ENCODE measurements at regions not wholly inside any gene's neighbourhood (a gene's known extent, or its start where the extent isn't known, plus 50 kb on each side); places are given as distances from the start of the nearest gene placed in this dataset.

DNA sequence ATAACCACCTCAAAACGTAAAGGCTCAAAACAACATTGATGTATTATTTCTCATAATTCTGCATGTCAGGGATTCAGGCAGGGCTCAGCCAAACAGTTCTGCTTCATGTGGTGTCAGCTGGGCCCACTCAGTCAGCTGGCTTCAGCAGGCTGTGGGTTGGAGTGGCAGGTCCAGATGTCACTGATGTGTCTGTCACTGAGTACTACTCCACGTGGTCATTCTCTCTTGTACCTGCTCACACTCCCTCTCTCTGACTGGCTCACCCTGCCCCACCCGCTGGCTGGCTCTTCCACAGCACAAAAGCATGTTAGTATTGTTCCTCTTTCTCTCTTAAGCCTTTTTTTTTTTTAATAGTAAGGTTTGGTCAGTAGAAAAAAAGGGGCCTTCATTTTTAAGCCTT, 182.4 kb downstream of the DICER1 start:
- Histone ChIP-seq H3K36me3 (no peaks in the 10 kb centered on the region), H3K9me3 (no peaks in the 10 kb centered on the region), H3K27me3 (no peaks in the 10 kb centered on the region), H3K27ac (peak overlapping the region in 2 of 4 donors; percentile 1 to 29), H3K4me1 (peaks cover 0 to 15% (median 10%) of the 10 kb centered on the region in 4 donors), H3K4me3 (no peak overlapping the region)
- TF ChIP-seq POLR2A (IDR thresholded peaks at IDR 0.05) (no peak), POLR2AphosphoS5 (IDR thresholded peaks at IDR 0.05) (no peak), EP300 (IDR thresholded peaks at IDR 0.05) (no peak), CTCF (IDR thresholded peaks at IDR 0.05) (no peak)
- intact Hi-C loops (cut with DNase I), result loop anchor here (5.0 kb wide), 1 partner anchor 37 kb away; no protein-coding TSS in a partner anchor
- 25 to 43% methylated on average over 3 of the region's 3 CpGs for WGBS, 2 donors
- DNase-seq, result no peak

DNA sequence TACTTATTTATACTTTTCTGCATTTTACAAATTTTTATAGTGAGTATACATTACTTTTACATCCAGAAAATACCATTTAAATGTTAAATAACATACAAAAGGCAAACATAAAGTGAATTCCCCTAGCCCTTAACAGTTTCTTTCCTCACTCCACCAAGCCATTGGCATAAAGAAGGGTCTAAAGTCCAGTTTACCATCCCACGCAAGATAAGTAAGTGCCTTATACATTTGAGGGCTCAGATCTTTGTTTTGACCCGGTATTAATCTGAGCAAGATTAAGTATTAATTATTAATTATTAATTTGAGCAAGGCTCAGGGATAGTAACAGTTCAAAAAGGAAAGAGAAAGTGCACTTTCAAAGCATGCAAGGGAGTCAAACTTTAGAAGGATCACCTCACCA, 182.9 kb downstream of the DICER1 start:
- 15 to 58% methylated on average over 2 of the region's 2 CpGs for WGBS, 2 donors

GRCh38 chr14:94971750-94972149, 185.6 kb downstream of the DICER1 start:
- intact Hi-C loops (cut with DNase I), result loop anchor here (2.0 to 5.0 kb wide), 4 partner anchors 35 to 127 kb away; no protein-coding TSS in a partner anchor
- peak; percentile 91 for DNase-seq
- Histone ChIP-seq H3K36me3 (no peaks in the 10 kb centered on the region), H3K4me1 (peaks cover 0 to 15% (median 10%) of the 10 kb centered on the region in 4 donors), H3K27ac (peak overlapping the region; percentile 64 to 83 (median 78)), H3K4me3 (peak overlapping the region in 3 of 4 donors; percentile 12 to 25 (median 14)), H3K9me3 (no peaks in the 10 kb centered on the region), H3K27me3 (no peaks in the 10 kb centered on the region)
- 58 to 64% methylated on average over 10 of the region's 10 CpGs for WGBS, 2 donors
- peak in 3 of 4 donors; percentile 51 to 83 (median 61) for TF ChIP-seq EP300 (IDR thresholded peaks at IDR 0.05)
- peak; percentile 72 to 80 (median 72) for TF ChIP-seq POLR2AphosphoS5 (IDR thresholded peaks at IDR 0.05)
- no peak for TF ChIP-seq CTCF (IDR thresholded peaks at IDR 0.05)
- TF ChIP-seq POLR2A (IDR thresholded peaks at IDR 0.05), result no peak

More for the DNA sequence above, 182.9 kb downstream of the DICER1 start:
- no peaks in the 10 kb centered on the region for H3K9me3 ChIP-seq
- DNase-seq, result no peak
- H3K27me3 ChIP-seq, result no peaks in the 10 kb centered on the region
- no peak overlapping the region for H3K4me3 ChIP-seq
- no peaks in the 10 kb centered on the region for H3K36me3 ChIP-seq
- peak overlapping the region in 1 of 4 donors; percentile 1 for H3K27ac ChIP-seq
- H3K4me1 ChIP-seq, result peaks cover 0 to 15% (median 10%) of the 10 kb centered on the region in 4 donors
- TF ChIP-seq POLR2A (IDR thresholded peaks at IDR 0.05) (no peak), EP300 (IDR thresholded peaks at IDR 0.05) (no peak), POLR2AphosphoS5 (IDR thresholded peaks at IDR 0.05) (no peak), CTCF (IDR thresholded peaks at IDR 0.05) (no peak)
- intact Hi-C loops (cut with DNase I), result loop anchor here (5.0 kb wide), 1 partner anchor 38 kb away; no protein-coding TSS in a partner anchor

- Histone ChIP-seq H3K4me3 (peak overlapping the region in 3 of 4 donors; percentile 12 to 25 (median 14)), H3K36me3 (no peaks in the 10 kb centered on the region), H3K27me3 (no peaks in the 10 kb centered on the region), H3K4me1 (peaks cover 0 to 15% (median 10%) of the 10 kb centered on the region in 4 donors), H3K27ac (peak overlapping the region; percentile 64 to 83 (median 78)), H3K9me3 (no peaks in the 10 kb centered on the region)
- WGBS, 2 donors, result 58 to 70% methylated on average over 2 of the region's 2 CpGs
- peak; percentile 77 for DNase-seq
- intact Hi-C loops (cut with DNase I), result loop anchor here (2.0 to 5.0 kb wide), 4 partner anchors 34 to 128 kb away; no protein-coding TSS in a partner anchor
- TF ChIP-seq POLR2AphosphoS5 (IDR thresholded peaks at IDR 0.05) (no peak), POLR2A (IDR thresholded peaks at IDR 0.05) (no peak), EP300 (IDR thresholded peaks at IDR 0.05) (no peak), CTCF (IDR thresholded peaks at IDR 0.05) (no peak)
These were observed 186.2 kb downstream of the DICER1 start for GRCh38 chr14:94970941-94971730.
